WTC11 (cell line): ENCODE measurements at regions not wholly inside any gene's neighbourhood (a gene's known extent, or its start where the extent isn't known, plus 50 kb on each side); places are given as distances from the start of the nearest gene placed in this dataset.

Experiments
- ATAC-seq: fragments of 200-7000 bp; cut with Tn5 transposase; 2 replicates; pipeline ENCODE4 v1.10.0; 2021; ENCODE audit warnings: mild to moderate bottlenecking, moderate library complexity
- CTCF ChIA-PET: fragments of 300-600 bp; sonication (Branson Sonifier 250); formaldehyde crosslinking; loops from one replicate; lab custom pipeline; 2021; ENCODE audit warnings: antibody characterized with exemption; lab: Charles Lee
- POLR2A ChIA-PET: fragments of 350-600 bp; sonication (Branson Sonifier 250); formaldehyde crosslinking; loops from one replicate; lab custom pipeline; 2021; ENCODE audit warnings: antibody characterized with exemption; lab: Charles Lee
- DNase-seq: peaks from one replicate; pipeline ENCODE4 v3.0.0; 2021; ENCODE audit warnings: low spot score
- H3K27ac Mint-ChIP-seq: 2 replicates; pipeline ENCODE4 v1.8.0; 2021; ENCODE audit warnings: mixed read lengths
- H3K27me3 Mint-ChIP-seq: 2 replicates; pipeline ENCODE4 v1.8.0; 2021; ENCODE audit warnings: low read depth, mild to moderate bottlenecking, moderate library complexity, mixed read lengths
- H3K36me3 Mint-ChIP-seq: 2 replicates; pipeline ENCODE4 v1.8.0; 2021; ENCODE audit warnings: mixed read lengths
- H3K4me1 Mint-ChIP-seq: 2 replicates; pipeline ENCODE4 v1.8.0; 2022; ENCODE audit warnings: mixed read lengths
- H3K4me3 Mint-ChIP-seq: 2 replicates; pipeline ENCODE4 v1.8.0; 2021; ENCODE audit warnings: mild to moderate bottlenecking, moderate library complexity, mixed read lengths
- H3K9me3 Mint-ChIP-seq: 2 replicates; pipeline ENCODE4 v1.8.0; 2021; ENCODE audit warnings: mixed read lengths
- FOXJ3 ChIP-seq: sonication (generic); formaldehyde crosslinking; IDR thresholded peaks from 2 replicates; pipeline ENCODE4 v1.9.0; 2021; ENCODE audit warnings: missing genetic modification reagents, mild to moderate bottlenecking, borderline replicate concordance
- HMGA2 ChIP-seq: fragments of 250-450 bp; sonication (Bioruptor Pico); IDR thresholded peaks from 2 replicates; pipeline ENCODE4 v1.4.0; 2021; ENCODE audit warnings: mild to moderate bottlenecking, moderate library complexity
- SOX15 ChIP-seq: fragments of 250-450 bp; sonication (Bioruptor Pico); IDR thresholded peaks from 2 replicates; pipeline ENCODE4 v1.9.0; 2021; ENCODE audit warnings: mild to moderate bottlenecking
- ZNF121 ChIP-seq: sonication (generic); formaldehyde crosslinking; IDR thresholded peaks from 2 replicates; pipeline ENCODE4 v1.8.0; 2023; ENCODE audit warnings: missing genetic modification reagents
- ZNF138 ChIP-seq: sonication (generic); formaldehyde crosslinking; conservative IDR thresholded peaks from 2 replicates; pipeline ENCODE4 v1.8.1; 2022; ENCODE audit warnings: mild to moderate bottlenecking, moderate library complexity, missing genetic modification reagents
- ZNF425 ChIP-seq: fragments of 250-450 bp; sonication (Bioruptor Pico); conservative IDR thresholded peaks from 2 replicates; pipeline ENCODE4 v1.9.0; 2021; ENCODE audit warnings: mild to moderate bottlenecking
- TF ChIP-seq, protein P1 (sequence below): sonication (generic); formaldehyde crosslinking; IDR thresholded peaks from 2 replicates; pipeline ENCODE4 v1.8.0; 2023; ENCODE audit warnings: missing genetic modification reagents
- TF ChIP-seq, protein P2 (sequence below): sonication (generic); formaldehyde crosslinking; IDR thresholded peaks from 2 replicates; pipeline ENCODE4 v1.8.0; 2022; ENCODE audit warnings: mild to moderate bottlenecking, missing genetic modification reagents
- TF ChIP-seq, protein P3 (sequence below): fragments of 200-600 bp; IDR thresholded peaks from 2 replicates; pipeline ENCODE4 v1.8.0; 2022; ENCODE audit warnings: antibody characterized with exemption
- TF ChIP-seq, protein P4 (sequence below): fragments of 250-450 bp; sonication (Bioruptor Pico); IDR thresholded peaks from 2 replicates; pipeline ENCODE4 v1.9.0; 2021; ENCODE audit warnings: mild to moderate bottlenecking

DNA sequence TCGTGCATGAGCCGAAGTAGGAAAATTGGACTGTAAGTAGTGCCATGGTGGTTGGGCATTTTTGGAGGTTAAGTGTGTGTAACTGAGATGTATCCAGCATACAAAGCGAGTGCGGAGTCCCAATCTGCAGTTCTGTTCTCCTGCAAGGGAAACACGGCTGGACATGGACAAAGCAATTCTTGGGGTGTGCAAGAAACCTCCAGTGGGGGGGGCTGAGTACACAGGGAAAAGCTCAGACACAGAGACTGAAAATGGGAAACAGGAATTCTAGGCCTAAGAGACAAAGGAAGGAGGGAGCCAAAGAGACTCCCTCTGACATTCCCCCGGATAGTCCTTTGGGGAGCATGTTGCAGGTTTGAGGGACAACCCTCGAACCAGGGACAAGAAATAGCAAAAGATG is 83.2 kb upstream of the PLSCR4 start (continued):
- TF ChIP-seq, protein P1, sequence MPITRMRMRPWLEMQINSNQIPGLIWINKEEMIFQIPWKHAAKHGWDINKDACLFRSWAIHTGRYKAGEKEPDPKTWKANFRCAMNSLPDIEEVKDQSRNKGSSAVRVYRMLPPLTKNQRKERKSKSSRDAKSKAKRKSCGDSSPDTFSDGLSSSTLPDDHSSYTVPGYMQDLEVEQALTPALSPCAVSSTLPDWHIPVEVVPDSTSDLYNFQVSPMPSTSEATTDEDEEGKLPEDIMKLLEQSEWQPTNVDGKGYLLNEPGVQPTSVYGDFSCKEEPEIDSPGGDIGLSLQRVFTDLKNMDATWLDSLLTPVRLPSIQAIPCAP (CRISPR knock-in tag): no peak
- TF ChIP-seq ZNF425 (CRISPR knock-in tag) (no peak), ZNF138 (CRISPR knock-in tag) (no peak)

GRCh38 chr3:146331967-146332366 is 81.1 kb upstream of the PLSCR4 start:
- Mint-ChIP-seq H3K27me3 (no peaks in the 10 kb centered on the region), H3K36me3 (peaks cover 24% of the 10 kb centered on the region; the same call in 1 of the 2 replicates), H3K4me3 (no peak overlapping the region), H3K27ac (no peak overlapping the region), H3K4me1 (no peaks in the 10 kb centered on the region), H3K9me3 (peaks cover 36% of the 10 kb centered on the region)
- ChIA-PET POLR2A (no interaction called here), CTCF (interaction anchor here (0.9 kb wide), 1 partner anchor 246 kb away, joined by 4 read pairs; no protein-coding TSS in a partner anchor)
- TF ChIP-seq HMGA2 (CRISPR knock-in tag): peak; percentile 98
- TF ChIP-seq, protein P2, sequence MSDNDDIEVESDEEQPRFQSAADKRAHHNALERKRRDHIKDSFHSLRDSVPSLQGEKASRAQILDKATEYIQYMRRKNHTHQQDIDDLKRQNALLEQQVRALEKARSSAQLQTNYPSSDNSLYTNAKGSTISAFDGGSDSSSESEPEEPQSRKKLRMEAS (CRISPR knock-in tag): no peak
- no peak for TF ChIP-seq ZNF121 (CRISPR knock-in tag)
- ATAC-seq (no peak), DNase-seq (no peak)

GRCh38 chr3:146326875-146327543 is 76.1 kb upstream of the PLSCR4 start:
- Mint-ChIP-seq H3K4me1 (no peaks in the 10 kb centered on the region), H3K27me3 (no peaks in the 10 kb centered on the region), H3K36me3 (0 out of 2 replicates have a peak, but pooled peaks cover 3% of the 10 kb centered on the region), H3K27ac (no peak overlapping the region), H3K9me3 (peaks cover 15% of the 10 kb centered on the region), H3K4me3 (no peak overlapping the region)
- TF ChIP-seq, protein P3, sequence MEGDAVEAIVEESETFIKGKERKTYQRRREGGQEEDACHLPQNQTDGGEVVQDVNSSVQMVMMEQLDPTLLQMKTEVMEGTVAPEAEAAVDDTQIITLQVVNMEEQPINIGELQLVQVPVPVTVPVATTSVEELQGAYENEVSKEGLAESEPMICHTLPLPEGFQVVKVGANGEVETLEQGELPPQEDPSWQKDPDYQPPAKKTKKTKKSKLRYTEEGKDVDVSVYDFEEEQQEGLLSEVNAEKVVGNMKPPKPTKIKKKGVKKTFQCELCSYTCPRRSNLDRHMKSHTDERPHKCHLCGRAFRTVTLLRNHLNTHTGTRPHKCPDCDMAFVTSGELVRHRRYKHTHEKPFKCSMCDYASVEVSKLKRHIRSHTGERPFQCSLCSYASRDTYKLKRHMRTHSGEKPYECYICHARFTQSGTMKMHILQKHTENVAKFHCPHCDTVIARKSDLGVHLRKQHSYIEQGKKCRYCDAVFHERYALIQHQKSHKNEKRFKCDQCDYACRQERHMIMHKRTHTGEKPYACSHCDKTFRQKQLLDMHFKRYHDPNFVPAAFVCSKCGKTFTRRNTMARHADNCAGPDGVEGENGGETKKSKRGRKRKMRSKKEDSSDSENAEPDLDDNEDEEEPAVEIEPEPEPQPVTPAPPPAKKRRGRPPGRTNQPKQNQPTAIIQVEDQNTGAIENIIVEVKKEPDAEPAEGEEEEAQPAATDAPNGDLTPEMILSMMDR: 0 out of 2 replicates have a peak, but pooled peaks have one; percentile 22
- no peak for TF ChIP-seq FOXJ3
- ChIA-PET POLR2A (interaction anchor here (0.6 kb wide), 1 partner anchor 886 kb away, joined by 3 read pairs; no protein-coding TSS in a partner anchor), CTCF (interaction anchor here (0.6 to 2.5 kb wide), 25 partner anchors 14 to 550 kb away, joined by 3 to 100 read pairs (median 6); partner anchors contain the start of gene PLOD2)
- ATAC-seq (peak; percentile 66), DNase-seq (no peak)

DNA sequence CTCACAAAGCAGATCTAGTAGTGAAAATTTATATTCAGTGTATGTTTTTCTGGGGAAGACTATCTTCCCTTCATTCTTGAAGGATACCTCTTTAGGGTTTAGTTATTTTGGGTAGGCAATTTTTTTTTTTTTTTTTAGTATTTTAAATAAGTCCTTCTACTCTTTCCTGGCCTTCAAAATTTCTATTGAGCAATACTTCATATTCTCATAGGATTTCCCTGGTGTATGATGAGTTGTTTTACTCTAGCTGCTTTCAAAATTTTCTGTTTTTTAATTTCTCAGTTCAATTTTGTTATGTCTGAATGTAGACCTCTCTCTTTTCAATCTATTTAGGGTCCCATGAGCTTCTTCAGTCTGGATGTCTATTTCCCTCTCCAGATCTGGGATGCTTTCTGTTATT is 74.3 kb upstream of the PLSCR4 start:
- POLR2A ChIA-PET: interaction anchor here (0.7 kb wide), 2 partner anchors 220 to 326 kb away, joined by 4 to 9 read pairs; no protein-coding TSS in a partner anchor
- ATAC-seq: no peak

More for the DNA sequence above, 74.3 kb upstream of the PLSCR4 start:
- DNase-seq: no peak
- TF ChIP-seq SOX15 (CRISPR knock-in tag) (no peak), FOXJ3 (no peak)
- TF ChIP-seq, protein P4, sequence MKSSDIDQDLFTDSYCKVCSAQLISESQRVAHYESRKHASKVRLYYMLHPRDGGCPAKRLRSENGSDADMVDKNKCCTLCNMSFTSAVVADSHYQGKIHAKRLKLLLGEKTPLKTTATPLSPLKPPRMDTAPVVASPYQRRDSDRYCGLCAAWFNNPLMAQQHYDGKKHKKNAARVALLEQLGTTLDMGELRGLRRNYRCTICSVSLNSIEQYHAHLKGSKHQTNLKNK: no peak
- TF ChIP-seq, all 79 proteins: peak for 0
- Mint-ChIP-seq H3K36me3 (0 out of 2 replicates have a peak, but pooled peaks cover 3% of the 10 kb centered on the region), H3K4me3 (no peak overlapping the region), H3K27me3 (no peaks in the 10 kb centered on the region), H3K9me3 (peaks cover 16% of the 10 kb centered on the region), H3K4me1 (no peaks in the 10 kb centered on the region), H3K27ac (no peak overlapping the region)
- CTCF ChIA-PET: no interaction called here
